ENCODE measurements at regions not wholly inside any gene's neighbourhood (a gene's known extent, or its start where the extent isn't known, plus 50 kb on each side); places are given as distances from the start of the nearest gene placed in this dataset.

- intact Hi-C loops (cut with DNase I) = no loop called here
- no peak for DNase-seq
- Histone ChIP-seq H3K4me3 (no peak overlapping the region), H3K36me3 (no peaks in the 10 kb centered on the region), H3K4me1 (no peaks in the 10 kb centered on the region), H3K27ac (no peak overlapping the region), H3K9me3 (no peaks in the 10 kb centered on the region), H3K9ac (ENCODE audit: low read depth in 2 of 2, low read length in 2 of 2) (no peak overlapping the region), H3K27me3 (no peaks in the 10 kb centered on the region)
- TF ChIP-seq CTCF (IDR thresholded peaks at IDR 0.05) = no peak
Observed at GRCh38 chr4:24071612-24072372, 181.9 kb upstream of the PPARGC1A start.

GRCh38 chr4:24070117-24070516 lies 180.3 kb upstream of the PPARGC1A start:
- no peaks in the 10 kb centered on the region for H3K36me3 ChIP-seq
- intact Hi-C loops (cut with DNase I) = no loop called here
- no peak overlapping the region for H3K27ac ChIP-seq
- H3K4me1 ChIP-seq = no peaks in the 10 kb centered on the region
- no peaks in the 10 kb centered on the region for H3K9me3 ChIP-seq
- no peak for TF ChIP-seq CTCF (IDR thresholded peaks at IDR 0.05)
- no peak for DNase-seq
- H3K27me3 ChIP-seq = no peaks in the 10 kb centered on the region
- no peak overlapping the region for H3K4me3 ChIP-seq
- no peak overlapping the region for H3K9ac ChIP-seq (ENCODE audit: low read depth in 2 of 2, low read length in 2 of 2)

- no peak for TF ChIP-seq CTCF (IDR thresholded peaks at IDR 0.05)
- Histone ChIP-seq H3K9me3 (no peaks in the 10 kb centered on the region), H3K27ac (no peak overlapping the region), H3K9ac (ENCODE audit: low read depth in 2 of 2, low read length in 2 of 2) (no peak overlapping the region), H3K4me1 (no peaks in the 10 kb centered on the region), H3K4me3 (no peak overlapping the region), H3K27me3 (no peaks in the 10 kb centered on the region), H3K36me3 (no peaks in the 10 kb centered on the region)
- DNase-seq = no peak
- intact Hi-C loops (cut with DNase I) = no loop called here
Observed at GRCh38 chr4:24067367-24068193, 177.7 kb upstream of the PPARGC1A start.

GRCh38 chr4:24065974-24066373 lies 176.1 kb upstream of the PPARGC1A start:
- H3K27ac ChIP-seq = no peak overlapping the region
- no peak overlapping the region for H3K4me3 ChIP-seq
- TF ChIP-seq CTCF (IDR thresholded peaks at IDR 0.05) = no peak
- no peaks in the 10 kb centered on the region for H3K4me1 ChIP-seq
- no peaks in the 10 kb centered on the region for H3K27me3 ChIP-seq
- H3K36me3 ChIP-seq = no peaks in the 10 kb centered on the region
- intact Hi-C loops (cut with DNase I) = no loop called here
- no peaks in the 10 kb centered on the region for H3K9me3 ChIP-seq
- DNase-seq = no peak
- H3K9ac ChIP-seq (ENCODE audit: low read depth in 2 of 2, low read length in 2 of 2) = no peak overlapping the region

- no peak overlapping the region for H3K9ac ChIP-seq (ENCODE audit: low read depth in 2 of 2, low read length in 2 of 2)
- no peak overlapping the region for H3K27ac ChIP-seq
- TF ChIP-seq CTCF (IDR thresholded peaks at IDR 0.05) = no peak
- intact Hi-C loops (cut with DNase I) = no loop called here
- no peaks in the 10 kb centered on the region for H3K36me3 ChIP-seq
- H3K27me3 ChIP-seq = no peaks in the 10 kb centered on the region
- no peaks in the 10 kb centered on the region for H3K4me1 ChIP-seq
- DNase-seq = no peak
- H3K4me3 ChIP-seq = no peak overlapping the region
- H3K9me3 ChIP-seq = no peaks in the 10 kb centered on the region
Observed at GRCh38 chr4:24063731-24064130, 173.9 kb upstream of the PPARGC1A start.

Measured in colonic mucosa (tissue), 4 donors.